Neutrophil (primary cell): ENCODE measurements at regions not wholly inside any gene's neighbourhood (a gene's known extent, or its start where the extent isn't known, plus 50 kb on each side); places are given as distances from the start of the nearest gene placed in this dataset.
A peak's percentile ranks its signal among the peaks of the same experiment; 100 is the strongest.

Experiments
- H3K27ac ChIP-seq: fragments of 200-600 bp; sonication (generic); 2 replicates; pipeline ENCODE4 v1.5.1; 2016; ENCODE audit warnings: mild to moderate bottlenecking, moderate library complexity
- H3K27me3 ChIP-seq: fragments of 200-600 bp; sonication (generic); 2 replicates; pipeline ENCODE4 v1.6.0; 2016; ENCODE audit warnings: mild to moderate bottlenecking
- H3K36me3 ChIP-seq: fragments of 200-600 bp; sonication (generic); 2 replicates; pipeline ENCODE4 v1.5.1; 2017
- H3K4me1 ChIP-seq, 2 experiments: fragments of 200-600 bp in 1 of 2; sonication (generic) in 1 of 2; 1 replicate in 1 of 2; 2 replicates in 1 of 2; pipeline versions ENCODE4 v1.5.1 to v1.6.1; 2013 to 2016; ENCODE audit warnings: low read depth in 1 of 2, low read length in 1 of 2, mild to moderate bottlenecking in 1 of 2, moderate library complexity in 1 of 2; ENCODE audit not compliant: control insufficient read depth in 1 of 2, insufficient read depth in 1 of 2
- H3K4me3 ChIP-seq, 2 experiments: fragments of 200-600 bp in 1 of 2; sonication (generic) in 1 of 2; 1 replicate in 1 of 2; 2 replicates in 1 of 2; pipeline ENCODE4 v1.5.1; 2013 to 2016; ENCODE audit warnings: low read depth in 1 of 2, low read length in 1 of 2, mild to moderate bottlenecking in 1 of 2, moderate library complexity in 1 of 2
- H3K9me3 ChIP-seq: fragments of 200-600 bp; sonication (generic); 2 replicates; pipeline ENCODE4 v1.5.1; 2016
- TF ChIP-seq, protein P1 (sequence below): fragments of 200-600 bp; sonication (generic); IDR thresholded peaks from 2 replicates; pipeline ENCODE4 v1.5.1; 2016; ENCODE audit warnings: antibody characterized with exemption

DNA sequence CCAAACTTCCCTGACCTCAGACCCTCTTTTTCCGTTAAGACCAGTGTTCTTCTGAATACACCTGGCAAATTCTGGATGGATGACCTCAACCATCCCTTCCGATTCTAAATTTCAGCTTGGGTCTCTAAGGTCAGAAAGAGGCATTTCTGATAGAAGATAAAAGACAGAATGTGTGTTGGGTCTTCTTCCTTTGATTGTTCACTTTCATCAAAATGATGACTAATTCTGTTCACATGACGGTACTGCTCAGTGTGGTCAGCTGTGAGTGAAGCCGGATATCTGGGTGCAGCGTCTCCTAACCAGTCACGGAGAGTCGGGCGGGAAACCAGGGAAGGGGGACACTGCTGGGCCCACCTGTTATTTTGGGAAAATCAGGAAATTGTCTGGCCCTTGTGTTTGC is 151.6 kb upstream of the NAV2 start:
- Histone ChIP-seq H3K36me3 (no peaks in the 10 kb centered on the region), H3K4me1 (no peaks in the 10 kb centered on the region), H3K27me3 (peaks cover 36% of the 10 kb centered on the region), H3K9me3 (no peaks in the 10 kb centered on the region), H3K4me3 (no peak overlapping the region), H3K27ac (no peak overlapping the region)
- TF ChIP-seq, protein P1, sequence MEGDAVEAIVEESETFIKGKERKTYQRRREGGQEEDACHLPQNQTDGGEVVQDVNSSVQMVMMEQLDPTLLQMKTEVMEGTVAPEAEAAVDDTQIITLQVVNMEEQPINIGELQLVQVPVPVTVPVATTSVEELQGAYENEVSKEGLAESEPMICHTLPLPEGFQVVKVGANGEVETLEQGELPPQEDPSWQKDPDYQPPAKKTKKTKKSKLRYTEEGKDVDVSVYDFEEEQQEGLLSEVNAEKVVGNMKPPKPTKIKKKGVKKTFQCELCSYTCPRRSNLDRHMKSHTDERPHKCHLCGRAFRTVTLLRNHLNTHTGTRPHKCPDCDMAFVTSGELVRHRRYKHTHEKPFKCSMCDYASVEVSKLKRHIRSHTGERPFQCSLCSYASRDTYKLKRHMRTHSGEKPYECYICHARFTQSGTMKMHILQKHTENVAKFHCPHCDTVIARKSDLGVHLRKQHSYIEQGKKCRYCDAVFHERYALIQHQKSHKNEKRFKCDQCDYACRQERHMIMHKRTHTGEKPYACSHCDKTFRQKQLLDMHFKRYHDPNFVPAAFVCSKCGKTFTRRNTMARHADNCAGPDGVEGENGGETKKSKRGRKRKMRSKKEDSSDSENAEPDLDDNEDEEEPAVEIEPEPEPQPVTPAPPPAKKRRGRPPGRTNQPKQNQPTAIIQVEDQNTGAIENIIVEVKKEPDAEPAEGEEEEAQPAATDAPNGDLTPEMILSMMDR, result no peak

- Histone ChIP-seq H3K27me3 (peaks cover 40% of the 10 kb centered on the region), H3K4me1 (no peaks in the 10 kb centered on the region), H3K9me3 (no peaks in the 10 kb centered on the region), H3K36me3 (no peaks in the 10 kb centered on the region), H3K27ac (no peak overlapping the region), H3K4me3 (no peak overlapping the region)
- TF ChIP-seq, protein P1, result no peak
These were observed 152.5 kb upstream of the NAV2 start for GRCh38 chr11:19560156-19560555.

- Histone ChIP-seq H3K9me3 (no peaks in the 10 kb centered on the region), H3K4me3 (no peak overlapping the region), H3K36me3 (no peaks in the 10 kb centered on the region), H3K4me1 (no peaks in the 10 kb centered on the region), H3K27ac (no peak overlapping the region), H3K27me3 (peaks cover 40% of the 10 kb centered on the region)
- TF ChIP-seq, protein P1, result no peak
These were observed 152.9 kb upstream of the NAV2 start for GRCh38 chr11:19559746-19560145.

GRCh38 chr11:19558189-19558986 is 154.2 kb upstream of the NAV2 start:
- Histone ChIP-seq H3K9me3 (no peaks in the 10 kb centered on the region), H3K27ac (no peak overlapping the region), H3K27me3 (peaks cover 29% of the 10 kb centered on the region), H3K4me3 (no peak overlapping the region), H3K36me3 (no peaks in the 10 kb centered on the region), H3K4me1 (no peaks in the 10 kb centered on the region)
- TF ChIP-seq, protein P1, result no peak

DNA sequence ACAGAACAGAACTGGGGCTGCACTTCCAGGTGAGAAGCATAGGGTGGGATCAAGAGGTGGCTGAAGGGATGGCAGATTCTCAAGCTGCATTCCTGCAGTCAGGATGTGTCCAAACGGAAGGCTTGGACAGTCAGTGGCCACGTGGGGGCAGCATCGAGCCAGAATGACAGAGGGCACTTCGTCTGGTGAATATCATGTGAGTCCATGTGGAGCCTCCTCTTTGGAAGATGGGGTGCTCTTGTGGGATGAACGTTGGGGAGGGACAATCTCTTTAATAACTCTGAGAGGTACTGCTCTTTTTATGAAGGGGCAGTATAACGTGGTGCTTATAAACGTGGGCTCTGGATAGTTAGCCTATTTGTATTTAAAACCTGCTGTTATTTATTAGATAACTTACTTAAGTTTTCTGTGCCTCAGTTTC is 154.9 kb upstream of the NAV2 start:
- H3K9me3 ChIP-seq, result no peaks in the 10 kb centered on the region
- TF ChIP-seq, protein P1, result peak; percentile 35
- H3K4me3 ChIP-seq, result no peak overlapping the region
- H3K4me1 ChIP-seq, result no peaks in the 10 kb centered on the region
- H3K27me3 ChIP-seq, result peaks cover 27% of the 10 kb centered on the region
- H3K36me3 ChIP-seq, result no peaks in the 10 kb centered on the region
- no peak overlapping the region for H3K27ac ChIP-seq
